Smooth muscle cell (in vitro differentiated cells): ENCODE measurements at regions not wholly inside any gene's neighbourhood (a gene's known extent, or its start where the extent isn't known, plus 50 kb on each side); places are given as distances from the start of the nearest gene placed in this dataset.
"Not testable (repeated sequence)": the region's sequence is repeated elsewhere in the genome, so short reads cannot be mapped to it uniquely, and the experiment has no call there.

ENCODE experiments used
- DNase-seq: peaks from one replicate; lab custom pipeline; 2025; ENCODE audit not compliant: unreplicated experiment; lab: John Stamatoyannopoulos, UW
- H2AFZ ChIP-seq: fragments of 200-600 bp; sonication (generic); 2 replicates; pipeline ENCODE4 v1.6.0; 2016; ENCODE audit warnings: antibody characterized with exemption, low read depth, mild to moderate bottlenecking
- H3F3A ChIP-seq: fragments of 200-600 bp; sonication (generic); 2 replicates; pipeline ENCODE4 v1.6.0; 2017; ENCODE audit warnings: antibody characterized with exemption, low read depth
- H3K27ac ChIP-seq: fragments of 200-600 bp; sonication (generic); 2 replicates; pipeline ENCODE4 v1.5.1; 2016; ENCODE audit warnings: low read depth, mild to moderate bottlenecking
- H3K27me3 ChIP-seq: fragments of 200-600 bp; sonication (generic); 2 replicates; pipeline ENCODE4 v1.6.1; 2016; ENCODE audit warnings: low read depth, mild to moderate bottlenecking
- H3K36me3 ChIP-seq: fragments of 200-600 bp; sonication (generic); 2 replicates; pipeline ENCODE4 v1.5.1; 2016; ENCODE audit warnings: low read depth
- H3K4me1 ChIP-seq: fragments of 200-600 bp; sonication (generic); 2 replicates; pipeline ENCODE4 v1.5.1; 2016; ENCODE audit warnings: low read depth
- H3K4me2 ChIP-seq: fragments of 200-600 bp; sonication (generic); 2 replicates; pipeline ENCODE4 v1.6.0; 2016; ENCODE audit warnings: mild to moderate bottlenecking
- H3K4me3 ChIP-seq: fragments of 200-600 bp; sonication (generic); 2 replicates; pipeline ENCODE4 v1.5.1; 2016; ENCODE audit warnings: mild to moderate bottlenecking
- H3K79me2 ChIP-seq: fragments of 200-600 bp; sonication (generic); 2 replicates; pipeline ENCODE4 v1.6.0; 2016; ENCODE audit warnings: low read depth, mild to moderate bottlenecking
- H3K9ac ChIP-seq: fragments of 200-600 bp; sonication (generic); 2 replicates; pipeline ENCODE4 v1.6.0; 2016; ENCODE audit warnings: low read depth
- H3K9me3 ChIP-seq: fragments of 200-600 bp; sonication (generic); replicated peaks from 2 replicates; pipeline ENCODE4 v1.5.1; 2016; ENCODE audit warnings: low read depth
- H4K20me1 ChIP-seq: fragments of 200-600 bp; sonication (generic); 2 replicates; pipeline ENCODE4 v1.6.0; 2016; ENCODE audit warnings: low read depth
- CTCF ChIP-seq: fragments of 200-600 bp; sonication (generic); IDR thresholded peaks from 2 replicates; pipeline ENCODE4 v1.5.1; 2017; ENCODE audit warnings: borderline replicate concordance, mild to moderate bottlenecking, antibody characterized with exemption; ENCODE audit not compliant: insufficient read depth, poor library complexity, severe bottlenecking
- WGBS: methylation state at CpG from one replicate; pipeline ENCODE4 v1.1.7; 2016; ENCODE audit warnings: low lambda C conversion rate; 5-methylcytosine and 5-hydroxymethylcytosine counted together

DNA sequence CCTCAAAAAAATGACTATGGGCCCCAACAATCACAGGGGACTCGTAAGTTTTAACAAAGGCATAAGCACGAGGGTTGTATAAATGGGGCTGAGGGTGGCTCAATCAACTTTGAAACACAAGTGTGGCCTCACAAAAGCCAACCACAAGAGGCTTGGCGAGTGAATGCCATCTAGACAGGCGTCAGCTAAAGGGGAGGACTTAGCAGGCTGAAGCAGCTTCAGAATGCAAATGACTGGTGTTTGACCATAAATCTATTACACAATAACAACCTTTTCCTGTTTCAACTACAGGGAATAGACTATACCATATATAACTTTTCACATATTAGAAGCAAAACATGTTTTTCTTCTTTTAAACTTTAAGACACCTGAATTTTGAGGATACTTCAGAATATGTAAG lies 777.9 kb downstream of the FSCB start:
- H3K4me3 ChIP-seq, result no peak overlapping the region
- no peak for DNase-seq
- 84% methylated on average over 4 of the region's 4 CpGs for WGBS
- H2AFZ ChIP-seq, result no peak overlapping the region
- H3K36me3 ChIP-seq, result no peaks in the 10 kb centered on the region
- H4K20me1 ChIP-seq, result no peaks in the 10 kb centered on the region
- no peaks in the 10 kb centered on the region for H3F3A ChIP-seq
- H3K27me3 ChIP-seq, result no peaks in the 10 kb centered on the region
- H3K9me3 ChIP-seq, result no peaks in the 10 kb centered on the region
- no peaks in the 10 kb centered on the region for H3K79me2 ChIP-seq
- no peak overlapping the region for H3K9ac ChIP-seq
- H3K4me2 ChIP-seq, result no peak overlapping the region
- TF ChIP-seq CTCF, result no peak
- H3K27ac ChIP-seq, result no peak overlapping the region
- H3K4me1 ChIP-seq, result no peaks in the 10 kb centered on the region

- Histone ChIP-seq H3K4me1 (no peaks in the 10 kb centered on the region), H3K9me3 (no peaks in the 10 kb centered on the region), H3K27ac (no peak overlapping the region), H2AFZ (no peak overlapping the region), H3K27me3 (no peaks in the 10 kb centered on the region), H3K79me2 (no peaks in the 10 kb centered on the region), H3K36me3 (no peaks in the 10 kb centered on the region), H3F3A (no peaks in the 10 kb centered on the region), H4K20me1 (no peaks in the 10 kb centered on the region), H3K4me3 (no peak overlapping the region), H3K9ac (no peak overlapping the region), H3K4me2 (no peak overlapping the region)
- no peak for DNase-seq
- TF ChIP-seq CTCF, result no peak
Observed at GRCh38 chr14:43706900-43707299, 800.2 kb downstream of the FSCB start.

- H3K27ac ChIP-seq, DNase-seq, H3K79me2 ChIP-seq, H2AFZ ChIP-seq, H4K20me1 ChIP-seq, H3K4me3 ChIP-seq, H3K9ac ChIP-seq, H3K4me2 ChIP-seq, H3F3A ChIP-seq, H3K36me3 ChIP-seq, H3K4me1 ChIP-seq, H3K27me3 ChIP-seq, H3K9me3 ChIP-seq: not testable (repeated sequence)
- WGBS, result 88% methylated on average over 20 of the region's 20 CpGs
Observed at GRCh38 chr14:43698561-43699284, 808.4 kb downstream of the FSCB start.

- Histone ChIP-seq H2AFZ (no peak overlapping the region), H3K9ac (no peak overlapping the region), H3F3A (no peaks in the 10 kb centered on the region), H3K9me3 (no peaks in the 10 kb centered on the region), H3K36me3 (no peaks in the 10 kb centered on the region), H3K4me2 (no peak overlapping the region), H3K27ac (no peak overlapping the region), H3K27me3 (no peaks in the 10 kb centered on the region), H3K4me1 (no peaks in the 10 kb centered on the region), H3K4me3 (no peak overlapping the region), H4K20me1 (no peaks in the 10 kb centered on the region), H3K79me2 (no peaks in the 10 kb centered on the region)
- no peak for DNase-seq
- 95% methylated on average over 1 of the region's 1 CpG for WGBS
- no peak for TF ChIP-seq CTCF
Observed at GRCh38 chr14:43697003-43697402, 810.1 kb downstream of the FSCB start.
